ENCODE measurements at regions not wholly inside any gene's neighbourhood (a gene's known extent, or its start where the extent isn't known, plus 50 kb on each side); places are given as distances from the start of the nearest gene placed in this dataset.
A peak's percentile ranks its signal among the peaks of the same experiment; 100 is the strongest.

GRCh38 chr9:90102292-90102901 is 497.6 kb downstream of the GADD45G start:
- DNase-seq (ENCODE audit: low spot score), result peak; percentile 17

GRCh38 chr9:90103771-90104170 is 499.0 kb downstream of the GADD45G start:
- no peak for DNase-seq (ENCODE audit: low spot score)

- DNase-seq (ENCODE audit: low spot score), result no peak
Measured at GRCh38 chr9:90105773-90106172, 501.0 kb downstream of the GADD45G start.

GRCh38 chr9:90107040-90107725 is 502.4 kb downstream of the GADD45G start:
- DNase-seq (ENCODE audit: low spot score), result no peak

- no peak for DNase-seq (ENCODE audit: low spot score)
Measured at GRCh38 chr9:90107726-90108655, 503.2 kb downstream of the GADD45G start.

GRCh38 chr9:90112788-90113187 is 508.0 kb downstream of the GADD45G start:
- no peak for DNase-seq (ENCODE audit: low spot score)

GRCh38 chr9:90114641-90115425 is 510.0 kb downstream of the GADD45G start:
- no peak for DNase-seq (ENCODE audit: low spot score)

GRCh38 chr9:90121762-90122161 is 517.0 kb downstream of the GADD45G start:
- no peak for DNase-seq (ENCODE audit: low spot score)

- no peak for DNase-seq (ENCODE audit: low spot score)
Measured at GRCh38 chr9:90124961-90125360, 517.7 kb downstream of the DIRAS2 start.

- no peak for DNase-seq (ENCODE audit: low spot score)
Measured at GRCh38 chr9:90127923-90128322, 514.7 kb downstream of the DIRAS2 start.

GRCh38 chr9:90128587-90129190 is 513.9 kb downstream of the DIRAS2 start:
- DNase-seq (ENCODE audit: low spot score), result no peak

- DNase-seq (ENCODE audit: low spot score), result no peak
Measured at GRCh38 chr9:90129446-90129845, 513.2 kb downstream of the DIRAS2 start.

- no peak for DNase-seq (ENCODE audit: low spot score)
Measured at GRCh38 chr9:90131568-90131967, 511.1 kb downstream of the DIRAS2 start.

GRCh38 chr9:90132866-90133265 is 509.8 kb downstream of the DIRAS2 start:
- DNase-seq (ENCODE audit: low spot score), result no peak

GRCh38 chr9:90137801-90138200 is 504.8 kb downstream of the DIRAS2 start:
- no peak for DNase-seq (ENCODE audit: low spot score)

- no peak for DNase-seq (ENCODE audit: low spot score)
Measured at GRCh38 chr9:90140131-90140818, 502.3 kb downstream of the DIRAS2 start.

GRCh38 chr9:90141723-90142122 is 500.9 kb downstream of the DIRAS2 start:
- DNase-seq (ENCODE audit: low spot score), result no peak

- DNase-seq (ENCODE audit: low spot score), result peak; percentile 46
Measured at GRCh38 chr9:90142580-90142979, 500.0 kb downstream of the DIRAS2 start.

- DNase-seq (ENCODE audit: low spot score), result no peak
Measured at GRCh38 chr9:90147426-90147825, 495.2 kb downstream of the DIRAS2 start.

- no peak for DNase-seq (ENCODE audit: low spot score)
Measured at GRCh38 chr9:90156318-90156717, 486.3 kb downstream of the DIRAS2 start.

GRCh38 chr9:90162326-90162725 is 480.3 kb downstream of the DIRAS2 start:
- no peak for DNase-seq (ENCODE audit: low spot score)

Measured in hematopoietic multipotent progenitor cell treated with erythropoietin and hydrocortisone succinate and interleukin-3 and kit ligand, for 15 days (in vitro differentiated cells).